Neural cell (in vitro differentiated cells): ENCODE measurements at regions not wholly inside any gene's neighbourhood (a gene's known extent, or its start where the extent isn't known, plus 50 kb on each side); places are given as distances from the start of the nearest gene placed in this dataset.

ENCODE experiments used
- EP300 ChIP-seq: fragments of 450-650 bp; conservative IDR thresholded peaks from 2 replicates; pipeline ENCODE4 v1.6.1; 2014; ENCODE audit warnings: antibody characterized with exemption, mild to moderate bottlenecking, moderate library complexity; ENCODE audit not compliant: poor library complexity, severe bottlenecking
- EZH2 ChIP-seq: fragments of 200-600, 300-800 bp; shearing (Covaris generic), sonication (generic); IDR thresholded peaks from 2 replicates; pipeline ENCODE4 v1.6.1; 2014; ENCODE audit warnings: antibody characterized with exemption, low read length, borderline replicate concordance, mild to moderate bottlenecking; ENCODE audit not compliant: insufficient read depth, poor library complexity, severe bottlenecking
- POLR2AphosphoS5 ChIP-seq: IDR thresholded peaks from 2 replicates; pipeline ENCODE4 v1.6.1; 2012
- RAD21 ChIP-seq: fragments of 450-650 bp; conservative IDR thresholded peaks from 2 replicates; pipeline ENCODE4 v1.6.1; 2014; ENCODE audit warnings: antibody characterized with exemption, mild to moderate bottlenecking, moderate library complexity
- REST ChIP-seq: IDR thresholded peaks from 2 replicates; pipeline ENCODE4 v1.6.1; 2012; ENCODE audit warnings: borderline replicate concordance
- SMC3 ChIP-seq: fragments of 450-650 bp; conservative IDR thresholded peaks from 2 replicates; pipeline ENCODE4 v1.6.1; 2014; ENCODE audit warnings: antibody characterized with exemption, mild to moderate bottlenecking, moderate library complexity; ENCODE audit not compliant: poor library complexity
- TAF1 ChIP-seq: IDR thresholded peaks from 2 replicates; pipeline ENCODE4 v1.6.1; 2012; ENCODE audit warnings: low read depth
- TF ChIP-seq, protein P1 (sequence below): fragments of 450-650 bp; IDR thresholded peaks from 2 replicates; pipeline ENCODE4 v1.5.1; 2014; ENCODE audit warnings: antibody characterized with exemption, mild to moderate bottlenecking, moderate library complexity; ENCODE audit not compliant: poor library complexity, severe bottlenecking

DNA sequence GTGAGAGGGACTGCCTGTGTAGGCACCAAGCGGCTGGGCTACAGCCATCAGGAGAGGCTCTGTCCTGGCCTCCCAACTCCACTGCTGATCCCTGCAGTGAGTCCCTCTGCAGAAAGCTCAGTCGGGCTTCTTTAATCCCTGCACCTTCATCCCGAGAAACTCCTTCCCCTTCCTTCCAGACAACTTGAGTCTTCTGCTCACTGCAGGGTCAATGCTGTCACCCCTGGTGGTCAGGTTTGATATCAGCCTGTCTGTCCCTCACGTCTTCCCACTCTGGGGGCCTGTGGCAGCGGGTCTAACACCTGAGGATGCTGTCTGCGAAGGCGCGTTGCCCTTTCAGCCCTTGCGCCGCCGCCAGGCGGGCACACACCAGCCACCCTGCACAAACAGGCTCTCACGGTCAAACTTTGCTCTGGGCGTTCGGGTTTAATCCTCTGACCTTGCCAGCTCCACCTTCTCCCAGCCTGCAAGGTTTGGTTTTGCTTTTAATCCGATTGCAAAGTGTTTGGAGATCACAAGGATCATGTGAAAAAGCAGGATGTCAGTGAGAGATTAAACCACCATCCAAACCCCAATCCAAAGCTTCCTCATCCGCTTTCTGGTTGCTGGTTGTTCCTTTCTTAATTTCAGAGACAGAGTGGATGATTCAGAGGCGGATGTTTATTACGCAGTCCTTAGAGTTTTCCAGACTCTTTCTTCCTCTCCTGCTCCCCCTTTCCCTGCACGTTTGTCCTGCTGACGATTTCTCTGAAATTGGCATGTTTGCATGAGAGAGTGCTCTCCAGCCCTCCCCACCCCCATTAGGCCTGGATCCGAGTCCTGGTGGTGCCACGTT lies 74.8 kb upstream of the SLC34A2 start:
- TF ChIP-seq SMC3: no peak
- TF ChIP-seq, protein P1, sequence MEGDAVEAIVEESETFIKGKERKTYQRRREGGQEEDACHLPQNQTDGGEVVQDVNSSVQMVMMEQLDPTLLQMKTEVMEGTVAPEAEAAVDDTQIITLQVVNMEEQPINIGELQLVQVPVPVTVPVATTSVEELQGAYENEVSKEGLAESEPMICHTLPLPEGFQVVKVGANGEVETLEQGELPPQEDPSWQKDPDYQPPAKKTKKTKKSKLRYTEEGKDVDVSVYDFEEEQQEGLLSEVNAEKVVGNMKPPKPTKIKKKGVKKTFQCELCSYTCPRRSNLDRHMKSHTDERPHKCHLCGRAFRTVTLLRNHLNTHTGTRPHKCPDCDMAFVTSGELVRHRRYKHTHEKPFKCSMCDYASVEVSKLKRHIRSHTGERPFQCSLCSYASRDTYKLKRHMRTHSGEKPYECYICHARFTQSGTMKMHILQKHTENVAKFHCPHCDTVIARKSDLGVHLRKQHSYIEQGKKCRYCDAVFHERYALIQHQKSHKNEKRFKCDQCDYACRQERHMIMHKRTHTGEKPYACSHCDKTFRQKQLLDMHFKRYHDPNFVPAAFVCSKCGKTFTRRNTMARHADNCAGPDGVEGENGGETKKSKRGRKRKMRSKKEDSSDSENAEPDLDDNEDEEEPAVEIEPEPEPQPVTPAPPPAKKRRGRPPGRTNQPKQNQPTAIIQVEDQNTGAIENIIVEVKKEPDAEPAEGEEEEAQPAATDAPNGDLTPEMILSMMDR: no peak
- TF ChIP-seq POLR2AphosphoS5: no peak
- no peak for TF ChIP-seq RAD21
- no peak for TF ChIP-seq EZH2
- no peak for TF ChIP-seq EP300
- TF ChIP-seq TAF1: no peak
- no peak for TF ChIP-seq REST
